GM18499 (cell line): ENCODE measurements at regions not wholly inside any gene's neighbourhood (a gene's known extent, or its start where the extent isn't known, plus 50 kb on each side); places are given as distances from the start of the nearest gene placed in this dataset.

ENCODE experiments used
- ATAC-seq: cut with Tn5 transposase; IDR thresholded peaks from one replicate; pipeline ENCODE4 v1.9.1; 2021; ENCODE audit warnings: moderate number of reproducible peaks; ENCODE audit not compliant: insufficient read depth, unreplicated experiment

- ATAC-seq: no peak
Measured at GRCh38 chr9:78644359-78644758, 347.4 kb downstream of the PSAT1 start.

- ATAC-seq: no peak
Measured at GRCh38 chr9:78654324-78654723, 357.4 kb downstream of the PSAT1 start.

DNA sequence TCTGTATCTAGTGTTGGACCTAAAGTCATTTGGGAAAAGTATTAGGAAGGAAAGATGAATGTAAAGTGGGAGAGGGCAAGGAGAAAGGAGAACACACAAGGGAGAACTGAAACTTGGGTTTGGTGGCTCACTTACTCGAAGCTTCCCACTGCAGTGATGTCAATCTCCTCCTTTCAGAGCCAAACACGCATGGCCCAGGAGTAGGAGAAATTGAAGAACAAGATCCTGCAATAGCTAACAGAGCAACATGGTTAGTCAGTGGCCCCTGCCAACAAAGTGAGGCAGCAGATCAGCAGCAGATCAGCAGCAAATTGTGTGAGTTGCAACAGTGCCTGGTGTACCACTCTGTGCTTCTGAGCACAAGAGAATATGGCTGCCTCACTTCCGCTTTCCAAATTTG lies 366.4 kb downstream of the PSAT1 start:
- no peak for ATAC-seq

GRCh38 chr9:78664370-78664769 lies 367.4 kb downstream of the PSAT1 start:
- ATAC-seq: no peak

DNA sequence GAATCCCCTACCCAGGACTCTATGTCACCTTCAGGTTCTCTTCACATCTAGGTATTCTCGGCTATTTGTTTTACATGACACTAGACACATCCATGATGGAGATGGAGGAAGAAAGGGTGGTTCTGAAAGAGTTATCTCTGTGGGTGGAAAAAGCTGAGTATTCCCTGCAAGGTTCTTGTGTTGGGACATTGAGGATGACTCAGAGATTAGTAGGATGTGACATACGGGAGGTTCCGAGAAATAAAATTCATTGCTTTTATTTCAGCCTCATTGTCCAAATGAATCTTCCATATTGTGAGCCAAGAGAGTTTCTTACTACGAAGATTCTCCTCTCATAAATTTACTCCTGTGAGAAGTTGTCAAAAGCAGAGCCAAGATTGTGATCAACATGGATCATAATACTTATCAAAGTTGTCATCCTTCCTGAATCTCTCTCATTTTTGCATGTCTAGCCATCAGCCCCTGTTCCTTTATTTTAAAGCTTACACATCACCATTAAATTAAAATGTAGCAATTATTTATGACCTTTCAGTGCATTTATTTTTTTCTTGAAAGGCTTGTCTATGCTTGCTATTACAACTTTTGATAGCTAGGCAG lies 370.0 kb downstream of the PSAT1 start:
- ATAC-seq: no peak

- ATAC-seq: no peak
Measured at GRCh38 chr9:78668148-78668832, 371.4 kb downstream of the PSAT1 start.

DNA sequence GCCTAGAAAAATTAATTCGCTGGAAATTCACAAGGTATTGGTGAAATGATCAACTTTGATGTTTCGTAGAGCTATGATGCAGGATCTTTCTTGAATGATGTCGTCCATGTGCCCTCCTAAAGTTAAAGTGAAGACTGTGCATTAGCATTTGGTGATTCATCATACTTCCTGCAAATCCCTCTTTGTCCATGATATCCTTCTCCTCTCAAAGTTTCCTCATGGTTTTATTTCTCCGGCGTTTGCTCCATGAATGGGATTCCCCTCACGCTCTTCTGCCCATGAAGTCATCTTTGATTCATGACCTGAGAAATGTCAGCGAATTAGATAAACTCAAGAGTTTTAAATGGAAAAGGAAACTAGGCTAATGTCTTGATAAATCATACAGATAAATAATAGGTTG lies 372.7 kb downstream of the PSAT1 start:
- ATAC-seq: no peak

DNA sequence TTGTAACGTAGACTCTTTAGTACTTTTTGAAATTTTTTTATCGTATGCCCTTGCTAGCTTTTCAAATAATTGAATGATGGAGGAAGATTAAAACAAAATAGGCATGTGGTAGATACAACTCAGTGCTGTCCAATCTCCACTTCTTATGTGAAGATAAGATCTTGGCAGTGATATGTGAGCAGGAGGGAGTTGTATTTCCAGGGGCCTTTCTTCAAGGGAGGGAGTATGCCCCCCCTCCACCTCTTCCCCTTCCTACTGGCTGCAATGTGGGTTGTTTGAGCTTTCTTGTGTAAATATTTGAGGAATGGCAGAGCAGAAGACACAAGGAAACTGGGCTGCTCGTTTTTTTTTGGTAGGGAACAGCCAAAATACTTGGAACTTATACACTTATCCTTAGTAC lies 374.9 kb downstream of the PSAT1 start:
- ATAC-seq: no peak

DNA sequence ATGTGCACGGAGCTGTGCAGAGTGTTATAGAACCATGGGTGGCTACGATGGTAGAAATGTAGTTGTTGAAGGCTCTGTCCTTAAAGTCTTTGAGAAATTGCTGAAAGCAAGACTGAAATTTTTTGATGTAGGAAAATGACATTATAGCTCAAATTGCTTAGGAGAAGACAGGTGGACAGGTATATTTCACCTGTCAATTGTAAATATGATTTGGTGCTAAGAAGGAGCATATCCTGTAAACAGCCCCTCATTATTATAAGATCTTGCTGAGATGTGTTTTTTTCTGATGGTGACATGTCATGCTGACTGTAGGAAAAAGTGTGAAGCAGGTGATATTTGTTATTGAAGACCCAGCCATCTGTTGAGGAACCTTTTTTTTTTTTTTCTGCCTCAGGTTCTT lies 377.9 kb downstream of the PSAT1 start:
- no peak for ATAC-seq

- no peak for ATAC-seq
Measured at GRCh38 chr9:78676009-78676408, 379.1 kb downstream of the PSAT1 start.

DNA sequence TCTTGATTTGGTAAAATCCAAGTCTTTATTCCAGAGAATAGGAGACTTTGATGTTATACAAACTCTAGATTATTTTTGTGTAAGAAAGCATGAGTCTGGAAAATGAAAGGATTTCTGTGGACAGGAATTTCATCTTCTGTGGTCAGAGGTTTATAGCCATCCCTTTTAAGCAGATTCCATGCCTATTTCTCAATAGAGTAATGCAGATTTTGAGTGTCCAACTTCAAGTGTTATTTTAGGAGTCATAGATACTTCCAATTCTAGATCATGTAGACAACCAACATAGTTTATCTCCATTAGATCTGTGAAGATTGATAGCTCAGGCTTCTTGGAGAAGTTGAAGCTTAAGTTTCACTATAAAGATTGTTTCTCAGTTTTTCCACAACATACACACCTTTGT lies 379.7 kb downstream of the PSAT1 start:
- no peak for ATAC-seq

DNA sequence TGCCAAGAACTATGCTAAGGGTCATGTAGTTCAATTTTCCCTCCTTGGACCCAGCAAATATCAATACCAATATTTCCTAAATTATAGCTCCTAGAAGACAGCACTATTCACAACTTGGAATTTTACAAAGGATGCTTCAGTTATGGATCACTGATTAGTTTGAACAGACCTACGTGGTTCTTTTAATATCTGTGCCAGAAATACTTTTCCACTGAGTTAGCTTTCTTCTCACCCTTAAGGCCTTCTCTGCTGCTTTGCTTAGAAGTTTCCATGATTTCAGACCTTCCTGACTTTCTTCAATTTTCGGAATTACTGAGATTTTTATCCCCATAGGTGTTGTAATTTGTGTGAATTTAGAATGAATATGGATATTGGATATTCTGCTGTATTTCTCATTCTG lies 380.4 kb downstream of the PSAT1 start:
- ATAC-seq: no peak

DNA sequence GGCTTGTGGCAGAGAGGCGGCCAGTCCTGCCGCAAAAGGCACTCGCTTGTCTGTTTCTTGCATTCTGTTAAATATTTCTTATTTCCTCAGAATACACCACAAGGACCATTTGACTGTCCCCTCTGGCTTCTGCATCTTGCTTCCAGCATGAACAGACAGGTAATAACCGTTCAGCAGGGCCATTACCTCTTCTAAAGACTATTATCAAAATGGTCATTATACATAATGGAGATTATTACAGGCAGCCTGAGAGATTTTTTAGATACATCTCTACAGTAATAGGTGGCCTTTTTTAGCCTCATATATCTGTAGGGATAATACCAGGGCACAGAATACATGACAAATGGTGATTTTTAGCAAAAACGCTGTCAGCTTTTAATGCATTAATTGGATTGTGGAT lies 382.0 kb downstream of the PSAT1 start:
- no peak for ATAC-seq

GRCh38 chr9:78680196-78680595 lies 383.3 kb downstream of the PSAT1 start:
- no peak for ATAC-seq

DNA sequence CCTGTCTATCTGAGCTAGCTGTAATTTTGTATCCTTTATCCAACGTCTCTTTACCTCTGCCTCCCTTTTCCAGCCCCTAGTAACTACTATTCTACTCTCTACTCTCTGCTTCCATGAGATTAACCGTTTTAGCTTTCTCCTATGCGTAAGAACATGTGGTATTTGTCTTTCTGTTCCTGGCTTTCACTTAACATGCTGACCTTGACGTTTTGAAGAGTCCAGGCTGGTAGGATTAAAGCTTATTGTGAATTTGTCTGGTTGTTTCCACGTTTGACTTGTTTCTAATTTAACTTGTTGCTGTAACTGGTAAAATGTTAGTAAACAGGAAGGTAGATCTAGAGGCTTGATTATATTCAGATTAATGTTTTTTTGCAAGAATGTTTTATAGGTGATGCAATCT lies 385.3 kb downstream of the PSAT1 start:
- ATAC-seq: no peak

- no peak for ATAC-seq
Measured at GRCh38 chr9:78685471-78685870, 388.5 kb downstream of the PSAT1 start.

DNA sequence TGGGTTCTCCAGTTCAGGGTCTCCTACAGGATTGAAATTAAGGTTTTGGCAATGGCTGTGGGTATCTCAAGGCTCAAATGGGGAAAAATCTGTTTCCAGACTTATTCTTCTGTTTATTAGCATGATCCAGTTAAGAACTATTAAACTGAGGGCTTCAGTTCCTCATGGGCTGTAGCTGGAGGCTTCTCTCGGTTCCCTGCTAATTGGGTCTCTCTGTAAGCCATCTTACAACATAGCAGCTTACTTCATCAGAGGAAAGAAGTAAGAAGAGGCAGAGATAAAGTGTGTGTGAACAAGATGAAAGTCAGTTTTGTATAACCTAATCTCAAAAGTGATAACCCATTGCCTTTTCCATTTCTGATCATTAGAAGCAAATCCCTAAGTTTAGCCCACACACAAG lies 391.9 kb downstream of the PSAT1 start:
- ATAC-seq: no peak

GRCh38 chr9:78691542-78691941 lies 394.6 kb downstream of the PSAT1 start:
- no peak for ATAC-seq

GRCh38 chr9:78692871-78693270 lies 395.9 kb downstream of the PSAT1 start:
- no peak for ATAC-seq

GRCh38 chr9:78694974-78695373 lies 398.0 kb downstream of the PSAT1 start:
- ATAC-seq: no peak

DNA sequence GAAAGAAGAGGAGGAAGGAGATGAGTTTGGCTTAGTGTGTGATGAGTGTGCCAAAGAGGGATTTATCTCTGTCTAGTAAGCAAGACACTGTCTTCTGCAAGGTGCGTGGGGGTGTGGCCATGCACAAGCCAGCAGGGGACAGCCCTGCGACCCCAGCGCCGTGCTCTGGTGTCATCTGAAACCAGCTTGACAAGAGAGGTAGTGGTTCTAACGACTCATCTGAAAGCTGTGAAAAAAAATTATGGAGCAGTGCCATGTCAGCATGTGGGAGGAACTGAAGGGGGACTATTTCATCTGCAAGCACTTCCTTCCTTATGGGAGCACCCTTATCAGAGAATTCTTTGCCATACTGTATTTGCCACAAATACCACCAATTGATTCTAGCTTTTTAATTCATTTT lies 398.6 kb downstream of the PSAT1 start:
- no peak for ATAC-seq

DNA sequence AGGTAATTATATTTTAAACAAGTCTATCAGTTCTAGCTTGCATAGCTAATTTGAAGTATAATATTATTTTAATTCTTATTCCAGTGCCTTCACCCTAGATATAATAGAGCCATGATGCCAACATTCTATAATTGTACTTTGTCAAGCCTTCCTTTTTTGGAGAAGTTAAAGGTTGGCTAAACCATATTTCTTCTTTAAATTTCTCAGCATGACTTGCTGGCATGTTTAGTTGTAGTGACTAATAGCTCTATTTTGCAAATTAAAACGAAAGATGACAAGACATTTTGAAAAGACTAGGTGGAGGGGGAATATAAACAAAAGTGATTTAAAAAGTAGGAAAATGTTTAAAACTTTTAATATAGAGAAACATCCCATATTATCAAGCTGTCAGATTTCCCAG lies 400.7 kb downstream of the PSAT1 start:
- no peak for ATAC-seq
